ENCODE measurements at regions not wholly inside any gene's neighbourhood (a gene's known extent, or its start where the extent isn't known, plus 50 kb on each side); places are given as distances from the start of the nearest gene placed in this dataset.

- intact Hi-C loops (cut with DNase I; ENCODE audit: low total_unique reads), result no loop called here
- TF ChIP-seq POLR2A (IDR thresholded peaks at IDR 0.05) (no peak), CTCF (IDR thresholded peaks at IDR 0.05) (no peak)
- no peak overlapping the region for H3K4me3 ChIP-seq
- H3K27ac ChIP-seq, result no peak overlapping the region
- no peaks in the 10 kb centered on the region for H3K27me3 ChIP-seq
- 96 to 97% methylated on average over 2 of the region's 2 CpGs for WGBS, 2 donors
- no peaks in the 10 kb centered on the region for H3K4me1 ChIP-seq
- H3K36me3 ChIP-seq (ENCODE audit: low read depth, missing control alignments), result no peaks in the 10 kb centered on the region
- no peak for DNase-seq
- H3K9me3 ChIP-seq, result no peaks in the 10 kb centered on the region
Measured at GRCh38 chr18:44543387-44543786, 137.3 kb upstream of the SETBP1 start.

- no peak overlapping the region for H3K4me3 ChIP-seq
- no peaks in the 10 kb centered on the region for H3K9me3 ChIP-seq
- no peak overlapping the region for H3K27ac ChIP-seq
- DNase-seq, result no peak
- intact Hi-C loops (cut with DNase I; ENCODE audit: low total_unique reads), result no loop called here
- 92 to 93% methylated on average over 2 of the region's 2 CpGs for WGBS, 2 donors
- TF ChIP-seq POLR2A (IDR thresholded peaks at IDR 0.05) (no peak), CTCF (IDR thresholded peaks at IDR 0.05) (no peak)
- no peaks in the 10 kb centered on the region for H3K36me3 ChIP-seq (ENCODE audit: low read depth, missing control alignments)
- H3K27me3 ChIP-seq, result no peaks in the 10 kb centered on the region
- H3K4me1 ChIP-seq, result no peaks in the 10 kb centered on the region
Measured at GRCh38 chr18:44545359-44545985, 135.2 kb upstream of the SETBP1 start.

GRCh38 chr18:44546954-44547353 lies 133.7 kb upstream of the SETBP1 start:
- no peak overlapping the region for H3K27ac ChIP-seq
- H3K9me3 ChIP-seq, result no peaks in the 10 kb centered on the region
- intact Hi-C loops (cut with DNase I; ENCODE audit: low total_unique reads), result no loop called here
- no peak overlapping the region for H3K4me3 ChIP-seq
- H3K36me3 ChIP-seq (ENCODE audit: low read depth, missing control alignments), result no peaks in the 10 kb centered on the region
- H3K4me1 ChIP-seq, result no peaks in the 10 kb centered on the region
- DNase-seq, result no peak
- no peak for TF ChIP-seq POLR2A (IDR thresholded peaks at IDR 0.05)
- no peak for TF ChIP-seq CTCF (IDR thresholded peaks at IDR 0.05)
- H3K27me3 ChIP-seq, result no peaks in the 10 kb centered on the region
- WGBS, 2 donors, result 61 to 83% methylated on average over 3 of the region's 3 CpGs

GRCh38 chr18:44548291-44549221 lies 132.1 kb upstream of the SETBP1 start:
- H3K27ac ChIP-seq, result peak overlapping the region; percentile 5 to 21
- intact Hi-C loops (cut with DNase I; ENCODE audit: low total_unique reads), result no loop called here
- H3K27me3 ChIP-seq, result no peaks in the 10 kb centered on the region
- 49 to 58% methylated on average over 7 of the region's 7 CpGs for WGBS, 2 donors
- no peak overlapping the region for H3K4me3 ChIP-seq
- H3K9me3 ChIP-seq, result no peaks in the 10 kb centered on the region
- no peaks in the 10 kb centered on the region for H3K36me3 ChIP-seq (ENCODE audit: low read depth, missing control alignments)
- peak; percentile 19 for DNase-seq
- TF ChIP-seq POLR2A (IDR thresholded peaks at IDR 0.05) (no peak), CTCF (IDR thresholded peaks at IDR 0.05) (no peak)
- H3K4me1 ChIP-seq, result no peaks in the 10 kb centered on the region
